Panc1 (cell line): ENCODE measurements at regions not wholly inside any gene's neighbourhood (a gene's known extent, or its start where the extent isn't known, plus 50 kb on each side); places are given as distances from the start of the nearest gene placed in this dataset.

Experiments
- ATAC-seq: fragments of 200-7000 bp; cut with Tn5 transposase; 2 replicates; pipeline ENCODE4 v1.9.1; 2020; ENCODE audit warnings: mild to moderate bottlenecking, moderate library complexity
- BruUV-seq: library from RNA; stranded (reverse); fragments of 400-500 nt; replicated peaks from 2 replicates; lab custom pipeline; 2021; lab: Mats Ljungman, UMichigan
- CTCF ChIA-PET: fragments of 300-600 bp; sonication (Branson Sonifier 250); formaldehyde crosslinking; loops from one replicate; lab custom pipeline; 2022; ENCODE audit warnings: antibody characterized with exemption; lab: Charles Lee
- POLR2A ChIA-PET: fragments of 300-600 bp; sonication (Branson Sonifier 250); formaldehyde crosslinking; loops from one replicate; lab custom pipeline; 2022; ENCODE audit warnings: antibody characterized with exemption; lab: Charles Lee
- DNase-seq: peaks from one replicate; pipeline ENCODE4 v3.0.0-alpha.2; 2010; ENCODE audit warnings: low read depth, low spot score
- H3K27ac ChIP-seq: 2 replicates; pipeline ENCODE4 v1.5.1; 2011; ENCODE audit warnings: mild to moderate bottlenecking, low read length, inconsistent platforms
- H3K27me3 ChIP-seq: fragments of 200-500 bp; sonication (Bioruptor generic); 2 replicates; pipeline ENCODE4 v1.6.0; 2014; ENCODE audit warnings: low read length, inconsistent platforms; ENCODE audit not compliant: control insufficient read depth, insufficient read depth
- H3K36me3 ChIP-seq: fragments of 200-500 bp; sonication (Bioruptor generic); 2 replicates; pipeline ENCODE4 v1.5.1; 2014; ENCODE audit warnings: inconsistent platforms, mild to moderate bottlenecking, low read length, moderate library complexity; ENCODE audit not compliant: control insufficient read depth, insufficient read depth
- H3K4me1 ChIP-seq: 2 replicates; pipeline ENCODE4 v1.5.1; 2011; ENCODE audit warnings: inconsistent platforms, mild to moderate bottlenecking, low read length, moderate library complexity; ENCODE audit not compliant: control insufficient read depth, insufficient read depth
- H3K4me3 ChIP-seq, 2 experiments: 2 replicates each; pipeline ENCODE4 v1.5.1; 2011 to 2012; ENCODE audit warnings: low read depth in 2 of 2, low read length in 2 of 2, mild to moderate bottlenecking in 2 of 2, inconsistent platforms in 1 of 2, moderate library complexity in 1 of 2
- H3K9me3 ChIP-seq: fragments of 200-500 bp; sonication (Bioruptor generic); 2 replicates; pipeline ENCODE4 v1.5.1; 2014; ENCODE audit warnings: low read depth, mild to moderate bottlenecking, inconsistent platforms, low read length, moderate library complexity; ENCODE audit not compliant: control insufficient read depth, insufficient read depth
- CTCF ChIP-seq: fragments of 450-650 bp; IDR thresholded peaks from 2 replicates; pipeline ENCODE4 v1.5.1; 2017; ENCODE audit warnings: mild to moderate bottlenecking
- POLR2AphosphoS5 ChIP-seq: IDR thresholded peaks from 2 replicates; pipeline ENCODE4 v1.6.1; 2012; ENCODE audit warnings: mild to moderate bottlenecking, low read depth, low read length, moderate library complexity
- REST ChIP-seq, 2 experiments: IDR thresholded peaks; 2 replicates each; pipeline ENCODE4 v1.6.1; 2011 to 2012; ENCODE audit warnings: low read depth in 2 of 2, control low read depth in 1 of 2, low read length in 1 of 2, mild to moderate bottlenecking in 1 of 2, moderate library complexity in 1 of 2; ENCODE audit not compliant: insufficient read depth in 1 of 2
- SIN3A ChIP-seq: IDR thresholded peaks from 2 replicates; pipeline ENCODE4 v1.6.1; 2012; ENCODE audit warnings: low read depth, mild to moderate bottlenecking, low read length, moderate library complexity, borderline replicate concordance; ENCODE audit not compliant: insufficient read depth
- TCF7L2 ChIP-seq: IDR thresholded peaks from 2 replicates; pipeline ENCODE4 v1.6.1; 2011; ENCODE audit warnings: mild to moderate bottlenecking, low read depth, low read length, inconsistent platforms
- in situ Hi-C: cut with HindIII; loops from 2 replicates; pipeline ENCODE4 v1.10.0; 2016; ENCODE audit warnings: low sequenced_read_pairs, low pct_unique_long_range_greater_than_20kb
- intact Hi-C: fragments of 100-400 bp; cut with micrococcal nuclease; formaldehyde crosslinking; loops from one replicate; pipeline ENCODE4 v1.10.0; 2022; ENCODE audit not compliant: unreplicated experiment

- Histone ChIP-seq H3K4me1 (no peaks in the 10 kb centered on the region), H3K27ac (no peak overlapping the region), H3K9me3 (no peaks in the 10 kb centered on the region), H3K36me3 (no peaks in the 10 kb centered on the region), H3K4me3 (no peak overlapping the region), H3K27me3 (no peaks in the 10 kb centered on the region)
- TF ChIP-seq REST (IDR thresholded peaks at IDR 0.05; ENCODE audit: insufficient read depth in 1 of 2, low read depth in 2 of 2, low read length in 1 of 2) (no peak), POLR2AphosphoS5 (no peak), TCF7L2 (no peak), CTCF (no peak), SIN3A (no peak)
- BruUV-seq: no TSS peak
- intact Hi-C loops: no loop called here
- CTCF ChIA-PET: no interaction called here
- DNase-seq (no peak), ATAC-seq (no peak)
- POLR2A ChIA-PET: no interaction called here
- in situ Hi-C loops: no loop called here
These were observed 116.5 kb downstream of the GATA3 start for GRCh38 chr10:8171008-8171407.

GRCh38 chr10:8172604-8173003 lies 118.1 kb downstream of the GATA3 start:
- Histone ChIP-seq H3K27ac (no peak overlapping the region), H3K4me3 (no peak overlapping the region), H3K36me3 (no peaks in the 10 kb centered on the region), H3K9me3 (no peaks in the 10 kb centered on the region), H3K27me3 (no peaks in the 10 kb centered on the region), H3K4me1 (no peaks in the 10 kb centered on the region)
- CTCF ChIA-PET: no interaction called here
- BruUV-seq: no TSS peak
- POLR2A ChIA-PET: no interaction called here
- intact Hi-C loops (no loop called here), in situ Hi-C loops (no loop called here)
- DNase-seq: no peak
- ATAC-seq: no peak
- TF ChIP-seq REST (IDR thresholded peaks at IDR 0.05; ENCODE audit: insufficient read depth in 1 of 2, low read depth in 2 of 2, low read length in 1 of 2) (no peak), SIN3A (no peak)
